ENCODE measurements at regions not wholly inside any gene's neighbourhood (a gene's known extent, or its start where the extent isn't known, plus 50 kb on each side); places are given as distances from the start of the nearest gene placed in this dataset.
A peak's percentile ranks its signal among the peaks of the same experiment; 100 is the strongest.

GRCh38 chr1:13965770-13966398 lies 265.9 kb downstream of the PRDM2 start:
- WGBS (ENCODE audit: low lambda C conversion rate) = 9% methylated on average over 8 of the region's 8 CpGs
- FAIRE-seq (peak; percentile 69), DNase-seq (ENCODE audit: low spot score) (peak; percentile 23), ATAC-seq (peak; percentile 77)
- no TSS peak for BruUV-seq (replicated peaks)
- CTCF ChIA-PET (ENCODE audit: low intra/inter-chr PET ratio, low total read pairs) = no interaction called here
- Histone ChIP-seq H3K4me2 (ENCODE audit: low read depth, low read length) (no peak overlapping the region), H3K27me3 (ENCODE audit: control insufficient read depth in 1 of 2, insufficient read depth in 2 of 2, low read length in 2 of 2) (no peaks in the 10 kb centered on the region), H3K4me3 (replicated peaks in 1 of 3; ENCODE audit: insufficient read depth in 1 of 3, low read depth in 2 of 3, low read length in 3 of 3) (no peak overlapping the region), H3K27ac (ENCODE audit: extremely low read length, insufficient read depth, low read length) (no peak overlapping the region), H2AFZ (ENCODE audit: low read length) (no peak overlapping the region), H3K9ac (ENCODE audit: insufficient read depth, low read depth, low read length) (no peak overlapping the region), H3K4me1 (ENCODE audit: insufficient read depth, low read length) (no peaks in the 10 kb centered on the region), H3K9me3 (ENCODE audit: low read length) (peaks cover 27% of the 10 kb centered on the region), H4K20me1 (ENCODE audit: insufficient read depth, low read length) (no peaks in the 10 kb centered on the region), H3K36me3 (replicated peaks in 1 of 2; ENCODE audit: control insufficient read depth in 1 of 2, insufficient read depth in 2 of 2, low read length in 2 of 2) (no peaks in the 10 kb centered on the region), H3K79me2 (ENCODE audit: insufficient read depth, low read length) (no peaks in the 10 kb centered on the region)
- intact Hi-C loops (cut with micrococcal nuclease; ENCODE audit: unreplicated experiment) (no loop called here), in situ Hi-C loops (cut with HindIII; ENCODE audit: extremely low pct_ligation_motif_present, low pct_unique_long_range_greater_than_20kb) (loop anchor here (10.0 to 25.0 kb wide), 2 partner anchors 301 to 1071 kb away; no protein-coding TSS in a partner anchor)
- TF ChIP-seq ZNF569 (CRISPR knock-in tag; IDR thresholded peaks at IDR 0.05; ENCODE audit: borderline replicate concordance) (no peak), SMC3 (IDR thresholded peaks at IDR 0.05; ENCODE audit: low read length) (peak; percentile 49; the same call in 1 of the 2 replicates), ZNF768 (CRISPR knock-in tag; IDR thresholded peaks at IDR 0.05) (no peak), MED13 (CRISPR knock-in tag; IDR thresholded peaks at IDR 0.05) (no peak), STAG1 (CRISPR knock-in tag; IDR thresholded peaks at IDR 0.05) (peak; percentile 79), ZNF543 (CRISPR knock-in tag; IDR thresholded peaks at IDR 0.05) (no peak), HNRNPK (IDR thresholded peaks at IDR 0.05; ENCODE audit: low read depth, low read length, poor library complexity, severe bottlenecking) (no peak), ZNF557 (CRISPR knock-in tag; IDR thresholded peaks at IDR 0.05) (no peak), GLI4 (CRISPR knock-in tag; IDR thresholded peaks at IDR 0.05; ENCODE audit: borderline replicate concordance) (no peak), CTCF (CRISPR knock-in tag; IDR thresholded peaks at IDR 0.05) (peak; percentile 71), ZNF263 (CRISPR knock-in tag; IDR thresholded peaks at IDR 0.05) (peak; percentile 81)
- POLR2A ChIA-PET = no interaction called here
